DND-41 (cell line): ENCODE measurements at regions not wholly inside any gene's neighbourhood (a gene's known extent, or its start where the extent isn't known, plus 50 kb on each side); places are given as distances from the start of the nearest gene placed in this dataset.

ENCODE experiments used
- CTCF ChIP-seq: IDR thresholded peaks from 2 replicates; pipeline ENCODE4 v1.5.1; 2012; ENCODE audit warnings: borderline replicate concordance, low read length, moderate library complexity, mild to moderate bottlenecking; ENCODE audit not compliant: poor library complexity, severe bottlenecking; ENCODE audit errors: extremely low read depth
- EZH2 ChIP-seq: IDR thresholded peaks from 3 replicates; pipeline ENCODE4 v1.6.1; 2012; ENCODE audit warnings: borderline replicate concordance, low read depth, mild to moderate bottlenecking, moderate library complexity, low read length, inconsistent platforms; ENCODE audit not compliant: severe bottlenecking

DNA sequence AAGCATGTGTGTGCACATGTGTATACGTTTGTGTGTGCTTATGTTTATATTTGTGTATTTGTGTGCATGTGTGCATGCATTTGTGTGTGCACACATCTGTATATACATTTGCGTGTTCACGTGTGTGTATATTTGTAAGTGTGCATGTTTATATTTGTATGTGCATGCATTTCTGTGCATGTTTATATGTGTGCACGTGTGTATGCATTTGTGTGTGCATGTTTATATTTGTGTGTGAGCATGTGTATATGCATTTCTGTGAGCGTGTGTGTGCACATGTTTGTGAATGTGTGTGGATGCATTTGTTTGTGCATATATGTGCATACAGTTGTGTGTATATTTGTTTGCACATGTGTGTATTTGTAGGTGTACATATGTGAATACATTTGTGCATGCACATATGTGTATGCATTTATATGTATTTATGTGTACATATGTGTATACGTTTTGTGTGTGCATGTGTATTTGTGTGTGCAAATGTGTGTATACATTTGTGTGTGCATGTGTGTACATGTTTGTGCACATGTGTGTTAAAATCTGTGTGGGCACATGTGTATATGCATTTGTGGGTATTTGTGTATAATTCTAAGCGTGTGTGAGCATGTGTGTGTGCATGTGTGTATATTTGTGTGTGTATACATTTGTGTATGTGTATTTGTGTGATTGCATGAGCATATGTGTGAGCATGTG is 140.4 kb upstream of the AFDN start:
- TF ChIP-seq CTCF (no peak), EZH2 (no peak)
